A549 (cell line): ENCODE measurements at regions not wholly inside any gene's neighbourhood (a gene's known extent, or its start where the extent isn't known, plus 50 kb on each side); places are given as distances from the start of the nearest gene placed in this dataset.

Experiments
- ATAC-seq, 2 experiments: fragments of 200-7000 bp in 1 of 2; fragments of >200 bp in 1 of 2; cut with Nextera tagmentation in 1 of 2; cut with Tn5 transposase in 1 of 2; 3 replicates each; pipeline versions ENCODE4 v1.8.0 to v1.9.1; 2018 to 2020; ENCODE audit warnings: mild to moderate bottlenecking in 1 of 2, moderate library complexity in 1 of 2
- CTCF ChIA-PET: fragments of 300-600 bp; sonication (Branson Sonifier 250); formaldehyde crosslinking; extraction: SDS; loops from one replicate; lab custom pipeline; 2021; ENCODE audit warnings: antibody characterized with exemption, inconsistent platforms; lab: Yijun Ruan, JAX
- POLR2A ChIA-PET: fragments of 350-600 bp; formaldehyde crosslinking; extraction: SDS; loops from one replicate; lab custom pipeline; 2021; ENCODE audit warnings: antibody characterized with exemption, inconsistent platforms; lab: Yijun Ruan, JAX
- DNase-seq, 2 experiments: peaks; one replicate each; pipeline versions ENCODE4 v3.0.0 to v3.0.0-alpha.2; 2011 to 2016; ENCODE audit warnings: low read depth in 1 of 2, low spot score in 1 of 2
- FAIRE-seq: peaks from 2 replicates; lab custom pipeline; 2011; peaks lifted over from hg19 to GRCh38; lab: Jason Lieb, UNC
- H3K27ac ChIP-seq, 2 experiments: fragments of >200 bp; sonication (Bioruptor Twin); formaldehyde crosslinking; 3 replicates each; pipeline ENCODE4 v1.5.1; 2016 to 2017
- H3K4me1 ChIP-seq: fragments of >200 bp; sonication (Bioruptor Twin); formaldehyde crosslinking; 3 replicates; pipeline ENCODE4 v1.6.1; 2016
- H3K4me2 ChIP-seq: fragments of >200 bp; sonication (Bioruptor Twin); formaldehyde crosslinking; 3 replicates; pipeline ENCODE4 v1.6.1; 2016
- H3K4me3 ChIP-seq: fragments of >200 bp; sonication (Bioruptor Twin); formaldehyde crosslinking; 3 replicates; pipeline ENCODE4 v1.5.1; 2016
- H3K9me3 ChIP-seq: fragments of >200 bp; sonication (Bioruptor Twin); formaldehyde crosslinking; 3 replicates; pipeline ENCODE4 v1.6.1; 2016
- BCL3 ChIP-seq: fragments of >200 bp; sonication (Bioruptor Twin); formaldehyde crosslinking; IDR thresholded peaks from 3 replicates; pipeline ENCODE4 v1.6.1; 2016
- BHLHE40 ChIP-seq: IDR thresholded peaks from 2 replicates; pipeline ENCODE4 v1.6.1; 2012; ENCODE audit warnings: low read depth, low read length, inconsistent platforms
- CHD2 ChIP-seq: fragments of 150-350 bp; IDR thresholded peaks from 2 replicates; pipeline ENCODE4 v1.6.1; 2014; ENCODE audit warnings: low read length; ENCODE audit not compliant: partially characterized antibody
- CTCF ChIP-seq: fragments of >200 bp; sonication (Bioruptor Twin); formaldehyde crosslinking; IDR thresholded peaks from 3 replicates; pipeline ENCODE4 v1.5.1; 2016
- EHMT2 ChIP-seq: fragments of 200-600 bp; sonication (generic); IDR thresholded peaks from 2 replicates; pipeline ENCODE4 v1.6.1; 2016; ENCODE audit warnings: antibody characterized with exemption, low read depth, mild to moderate bottlenecking, moderate library complexity
- ESRRA ChIP-seq: fragments of 150-350 bp; IDR thresholded peaks from 2 replicates; pipeline ENCODE4 v1.6.1; 2014; ENCODE audit warnings: mild to moderate bottlenecking, low read length, borderline replicate concordance
- FOSL2 ChIP-seq, 2 experiments: fragments of 450-650 bp in 1 of 2; fragments of >200 bp in 1 of 2; sonication (Bioruptor Twin) in 1 of 2; formaldehyde crosslinking; IDR thresholded peaks; 2 replicates each; pipeline versions ENCODE4 v1.5.0 to v1.6.1; 2016 to 2020; ENCODE audit warnings: mild to moderate bottlenecking in 1 of 2, moderate library complexity in 1 of 2
- GATA3 ChIP-seq: IDR thresholded peaks from 2 replicates; pipeline ENCODE4 v1.6.1; 2012; ENCODE audit warnings: borderline replicate concordance
- HDAC2 ChIP-seq: fragments of 200-600 bp; sonication (generic); IDR thresholded peaks from 2 replicates; pipeline ENCODE4 v1.6.1; 2016
- JUN ChIP-seq, 2 experiments: fragments of >200 bp; sonication (Bioruptor Twin); formaldehyde crosslinking; IDR thresholded peaks; 2 replicates in 1 of 2; 3 replicates in 1 of 2; pipeline ENCODE4 v1.6.1; 2016 to 2017
- JUNB ChIP-seq: fragments of >200 bp; sonication (Bioruptor Twin); formaldehyde crosslinking; IDR thresholded peaks from 2 replicates; pipeline ENCODE4 v1.6.1; 2016
- KDM5A ChIP-seq: fragments of 200-600 bp; sonication (generic); IDR thresholded peaks from 2 replicates; pipeline ENCODE4 v1.6.1; 2016; ENCODE audit warnings: antibody characterized with exemption, mild to moderate bottlenecking
- NFE2L2 ChIP-seq: fragments of 150-350 bp; conservative IDR thresholded peaks from 2 replicates; pipeline ENCODE4 v1.6.1; 2014; ENCODE audit warnings: low read length
- PBX3 ChIP-seq: IDR thresholded peaks from 2 replicates; pipeline ENCODE4 v1.6.1; 2012
- RAD21 ChIP-seq, 2 experiments: fragments of >200 bp in 1 of 2; sonication (Bioruptor Twin) in 1 of 2; formaldehyde crosslinking in 1 of 2; IDR thresholded peaks in 1 of 2; conservative IDR thresholded peaks in 1 of 2; 2 replicates in 1 of 2; 3 replicates in 1 of 2; pipeline ENCODE4 v1.6.1; 2012 to 2018; ENCODE audit warnings: inconsistent platforms in 1 of 2
- RCOR1 ChIP-seq: fragments of 150-350 bp; IDR thresholded peaks from 2 replicates; pipeline ENCODE4 v1.6.1; 2014; ENCODE audit warnings: antibody characterized with exemption, low read length, low read depth
- REST ChIP-seq: fragments of 200-600 bp; sonication (generic); IDR thresholded peaks from 2 replicates; pipeline ENCODE4 v1.6.1; 2016; ENCODE audit warnings: antibody characterized with exemption, mild to moderate bottlenecking, moderate library complexity
- RFX5 ChIP-seq: fragments of 450-650 bp; IDR thresholded peaks from 2 replicates; pipeline ENCODE4 v1.7.1; 2014; ENCODE audit warnings: antibody characterized with exemption, mild to moderate bottlenecking, moderate library complexity
- RNF2 ChIP-seq: fragments of 200-600 bp; sonication (generic); IDR thresholded peaks from 2 replicates; pipeline ENCODE4 v1.6.1; 2016; ENCODE audit warnings: low read depth, mild to moderate bottlenecking, antibody characterized with exemption, moderate library complexity, borderline replicate concordance
- SREBF2 ChIP-seq: fragments of 450-650 bp; IDR thresholded peaks from 2 replicates; pipeline ENCODE4 v1.6.1; 2014; ENCODE audit warnings: mild to moderate bottlenecking, moderate library complexity
- TFCP2L1 ChIP-seq: fragments of 250-450 bp; sonication (Bioruptor Pico); IDR thresholded peaks from 2 replicates; pipeline ENCODE4 v1.5.0; 2021; ENCODE audit warnings: mild to moderate bottlenecking
- USF2 ChIP-seq: fragments of 450-650 bp; IDR thresholded peaks from 2 replicates; pipeline ENCODE4 v1.6.1; 2014; ENCODE audit warnings: antibody characterized with exemption
- ZFP36 ChIP-seq: fragments of 450-650 bp; IDR thresholded peaks from 2 replicates; pipeline ENCODE4 v1.6.1; 2014; ENCODE audit warnings: borderline replicate concordance; ENCODE audit not compliant: partially characterized antibody
- ZSCAN20 ChIP-seq: fragments of 250-450 bp; sonication (Bioruptor Pico); IDR thresholded peaks from 2 replicates; pipeline ENCODE4 v1.8.0; 2022; ENCODE audit warnings: mild to moderate bottlenecking, moderate library complexity
- WGBS: methylation state at CpG from one replicate; pipeline ENCODE4 v1.1.6; 2017; ENCODE audit errors: missing lambda C conversion rate; 5-methylcytosine and 5-hydroxymethylcytosine counted together

- ATAC-seq (no peak), FAIRE-seq (no peak), DNase-seq (no peak)
- CTCF ChIA-PET, result no interaction called here
- H3K4me1 ChIP-seq, result no peaks in the 10 kb centered on the region
- H3K4me3 ChIP-seq, result no peak overlapping the region
- TF ChIP-seq TFCP2L1 (CRISPR knock-in tag), result no peak
- TF ChIP-seq RFX5, result no peak
- no peak for TF ChIP-seq NFE2L2
- no peak for TF ChIP-seq ESRRA
- TF ChIP-seq, all 56 proteins: peak for 0
- POLR2A ChIA-PET, result no interaction called here
- no peaks in the 10 kb centered on the region for H3K9me3 ChIP-seq
- 57% methylated on average over 7 of the region's 7 CpGs for WGBS
- no peak overlapping the region for H3K4me2 ChIP-seq
- H3K27ac ChIP-seq, result no peak overlapping the region
Measured at GRCh38 chr2:380772-381171, 92.9 kb upstream of the ALKAL2 start.

GRCh38 chr2:380221-380620, 92.3 kb upstream of the ALKAL2 start:
- ChIA-PET CTCF (no interaction called here), POLR2A (no interaction called here)
- no peak for TF ChIP-seq HDAC2
- no peak for TF ChIP-seq JUNB
- TF ChIP-seq ESRRA, result no peak
- TF ChIP-seq ZSCAN20 (CRISPR knock-in tag), result no peak
- no peak for TF ChIP-seq BHLHE40
- no peak for TF ChIP-seq FOSL2 (IDR thresholded peaks at IDR 0.05)
- TF ChIP-seq FOSL2 (CRISPR knock-in tag; IDR thresholded peaks at IDR 0.05), result no peak
- no peak for TF ChIP-seq USF2
- no peak for TF ChIP-seq CHD2
- TF ChIP-seq RNF2, result no peak
- TF ChIP-seq KDM5A, result no peak
- TF ChIP-seq RCOR1, result no peak
- TF ChIP-seq RFX5, result no peak
- no peak for TF ChIP-seq REST
- TF ChIP-seq RAD21 (conservative IDR thresholded peaks at IDR 0.05 in 1 of 2, IDR thresholded peaks at IDR 0.05 in 1 of 2), result no peak
- no peak for TF ChIP-seq SREBF2
- TF ChIP-seq ZFP36, result no peak
- no peak for TF ChIP-seq CTCF
- TF ChIP-seq JUN (IDR thresholded peaks at IDR 0.05), result no peak
- no peak for DNase-seq
- WGBS, result 42% methylated on average over 2 of the region's 2 CpGs
- H3K4me3 ChIP-seq, result no peak overlapping the region
- no peak for FAIRE-seq
- no peak overlapping the region for H3K4me2 ChIP-seq
- no peak overlapping the region for H3K27ac ChIP-seq
- H3K9me3 ChIP-seq, result no peaks in the 10 kb centered on the region
- no peaks in the 10 kb centered on the region for H3K4me1 ChIP-seq
- no peak for ATAC-seq

- FAIRE-seq, result no peak
- Histone ChIP-seq H3K27ac (no peak overlapping the region), H3K4me1 (no peaks in the 10 kb centered on the region), H3K9me3 (no peaks in the 10 kb centered on the region), H3K4me3 (no peak overlapping the region), H3K4me2 (no peak overlapping the region)
- 33% methylated on average over 7 of the region's 7 CpGs for WGBS
- TF ChIP-seq EHMT2 (no peak), PBX3 (no peak), GATA3 (no peak), BCL3 (no peak), ESRRA (no peak)
- ATAC-seq, result no peak
- ChIA-PET CTCF (no interaction called here), POLR2A (no interaction called here)
- DNase-seq, result no peak
Measured at GRCh38 chr2:379778-380177, 91.9 kb upstream of the ALKAL2 start.
